HCT116 (cell line): ENCODE measurements at regions not wholly inside any gene's neighbourhood (a gene's known extent, or its start where the extent isn't known, plus 50 kb on each side); places are given as distances from the start of the nearest gene placed in this dataset.
A peak's percentile ranks its signal among the peaks of the same experiment; 100 is the strongest.

Source experiments
- ATAC-seq: fragments of 200-7000 bp; cut with Tn5 transposase; 2 replicates; pipeline ENCODE4 v1.9.1; 2020; ENCODE audit warnings: mild to moderate bottlenecking, moderate library complexity
- BruUV-seq: library from RNA; stranded (reverse); fragments of 400-500 nt; replicated peaks from 2 replicates; lab custom pipeline; 2021; lab: Mats Ljungman, UMichigan
- CTCF ChIA-PET: fragments of 300-600 bp; sonication (Branson Sonifier 250); formaldehyde crosslinking; loops from one replicate; lab custom pipeline; 2021; ENCODE audit warnings: antibody characterized with exemption; lab: Charles Lee
- POLR2A ChIA-PET: fragments of 300-600, 350-600 bp; sonication (Branson Sonifier 250); formaldehyde crosslinking; loops from one replicate; lab custom pipeline; 2021; ENCODE audit warnings: antibody characterized with exemption; lab: Charles Lee
- RAD21 ChIA-PET, 2 experiments: fragments of 300-600 bp; sonication (Branson Sonifier 250); formaldehyde crosslinking; loops; one replicate each; lab custom pipeline; 2023; ENCODE audit warnings: low total read pairs in 2 of 2; ENCODE audit not compliant: uncharacterized antibody in 2 of 2, unreplicated experiment in 2 of 2, low non-redundant PET in 1 of 2; lab: Charles Lee
- DNase-seq: peaks from one replicate; pipeline ENCODE4 v3.0.0-alpha.2; 2010; ENCODE audit warnings: low read depth, low spot score
- H2AFZ ChIP-seq: fragments of 200-600 bp; shearing (Covaris generic), sonication (generic); 2 replicates; pipeline ENCODE4 v1.6.1; 2017; ENCODE audit warnings: low read depth, mixed run types, mixed read lengths, antibody characterized with exemption, low read length; ENCODE audit not compliant: poor library complexity, severe bottlenecking
- H3K27ac ChIP-seq: 2 replicates; pipeline ENCODE4 v1.5.1; 2012; ENCODE audit warnings: low read depth, low read length
- H3K27me3 ChIP-seq: fragments of 200-600 bp; sonication (generic); 2 replicates; pipeline ENCODE4 v1.6.1; 2016; ENCODE audit warnings: mixed run types, low read length, mixed read lengths; ENCODE audit not compliant: insufficient read depth
- H3K36me3 ChIP-seq, 2 experiments: fragments of 200-500 bp in 1 of 2; fragments of 200-600 bp in 1 of 2; sonication (Bioruptor generic) in 1 of 2; sonication (generic) in 1 of 2; 2 replicates each; pipeline versions ENCODE4 v1.5.1 to v1.6.1; 2014 to 2016; ENCODE audit warnings: low read length in 2 of 2, inconsistent platforms in 1 of 2, mixed read lengths in 1 of 2, mixed run types in 1 of 2; ENCODE audit not compliant: insufficient read depth in 2 of 2, control insufficient read depth in 1 of 2
- H3K4me1 ChIP-seq, 2 experiments: fragments of 200-600 bp in 1 of 2; sonication (generic) in 1 of 2; 2 replicates each; pipeline versions ENCODE4 v1.5.1 to v1.6.1; 2012 to 2017; ENCODE audit warnings: low read length in 2 of 2, inconsistent platforms in 1 of 2, mild to moderate bottlenecking in 1 of 2, mixed read lengths in 1 of 2, mixed run types in 1 of 2, moderate library complexity in 1 of 2; ENCODE audit not compliant: insufficient read depth in 2 of 2, control insufficient read depth in 1 of 2
- H3K4me2 ChIP-seq: fragments of 200-600 bp; sonication (generic); 2 replicates; pipeline ENCODE4 v1.6.1; 2017; ENCODE audit warnings: mixed run types, low read length, mixed read lengths
- H3K4me3 ChIP-seq, 2 experiments: fragments of 200-600 bp in 1 of 2; sonication (generic) in 1 of 2; replicated peaks in 1 of 2; 2 replicates each; pipeline ENCODE4 v1.5.1; 2011 to 2016; ENCODE audit warnings: low read length in 2 of 2, control low read depth in 1 of 2, low read depth in 1 of 2, mild to moderate bottlenecking in 1 of 2, mixed read lengths in 1 of 2, mixed run types in 1 of 2
- H3K79me2 ChIP-seq: fragments of 200-600 bp; sonication (generic); 2 replicates; pipeline ENCODE4 v1.6.1; 2017; ENCODE audit warnings: mild to moderate bottlenecking, mixed run types, low read length, moderate library complexity, mixed read lengths; ENCODE audit not compliant: insufficient read depth
- H3K9ac ChIP-seq: fragments of 200-600 bp; sonication (generic); 2 replicates; pipeline ENCODE4 v1.6.1; 2016; ENCODE audit warnings: low read length, mixed read lengths
- H3K9me2 ChIP-seq: fragments of 200-600 bp; sonication (generic), shearing (Covaris generic); 2 replicates; pipeline ENCODE4 v1.6.1; 2017; ENCODE audit warnings: mixed run types, mild to moderate bottlenecking, moderate library complexity; ENCODE audit not compliant: insufficient read depth
- H3K9me3 ChIP-seq, 2 experiments: fragments of 200-500 bp in 1 of 2; fragments of 200-600 bp in 1 of 2; sonication (Bioruptor generic) in 1 of 2; sonication (generic) in 1 of 2; 2 replicates each; pipeline ENCODE4 v1.6.1; 2014 to 2017; ENCODE audit warnings: low read length in 2 of 2, mixed read lengths in 2 of 2, inconsistent platforms in 1 of 2, low read depth in 1 of 2, mild to moderate bottlenecking in 1 of 2, mixed run types in 1 of 2, moderate library complexity in 1 of 2; ENCODE audit not compliant: control insufficient read depth in 1 of 2, insufficient read depth in 1 of 2
- H4K20me1 ChIP-seq: fragments of 200-600 bp; sonication (generic), shearing (Covaris generic); 2 replicates; pipeline ENCODE4 v1.6.1; 2017; ENCODE audit warnings: mixed run types, mild to moderate bottlenecking, moderate library complexity; ENCODE audit not compliant: insufficient read depth
- ATF3 ChIP-seq: IDR thresholded peaks from 2 replicates; pipeline ENCODE4 v1.6.1; 2012
- CBX3 ChIP-seq: IDR thresholded peaks from 2 replicates; pipeline ENCODE4 v1.6.1; 2012; ENCODE audit warnings: low read depth
- EGR1 ChIP-seq: IDR thresholded peaks from 2 replicates; pipeline ENCODE4 v1.6.1; 2012; ENCODE audit warnings: low read depth
- ELF1 ChIP-seq: IDR thresholded peaks from 2 replicates; pipeline ENCODE4 v1.6.1; 2012; ENCODE audit warnings: low read depth, borderline replicate concordance
- EZH2 ChIP-seq: fragments of 200-600 bp; sonication (generic); IDR thresholded peaks from 2 replicates; pipeline ENCODE4 v1.6.1; 2017; ENCODE audit warnings: antibody characterized with exemption, mixed run types
- FOSL1 ChIP-seq: IDR thresholded peaks from 2 replicates; pipeline ENCODE4 v1.6.1; 2012; ENCODE audit warnings: low read depth
- JUND ChIP-seq: IDR thresholded peaks from 2 replicates; pipeline ENCODE4 v1.6.1; 2012
- POLR2A ChIP-seq: IDR thresholded peaks from 2 replicates; pipeline ENCODE4 v1.7.0; 2011; ENCODE audit warnings: borderline replicate concordance; ENCODE audit not compliant: insufficient read depth, insufficient read length; ENCODE audit errors: extremely low read depth
- POLR2AphosphoS5 ChIP-seq: IDR thresholded peaks from 2 replicates; pipeline ENCODE4 v1.6.1; 2011; ENCODE audit warnings: mild to moderate bottlenecking, low read depth, low read length, moderate library complexity
- RAD21 ChIP-seq: IDR thresholded peaks from 2 replicates; pipeline ENCODE4 v1.6.1; 2012; ENCODE audit warnings: low read depth, mild to moderate bottlenecking
- REST ChIP-seq: IDR thresholded peaks from 2 replicates; pipeline ENCODE4 v1.6.1; 2012; ENCODE audit warnings: low read depth
- SIN3A ChIP-seq: IDR thresholded peaks from 2 replicates; pipeline ENCODE4 v1.6.1; 2012; ENCODE audit warnings: low read depth
- SP1 ChIP-seq: IDR thresholded peaks from 2 replicates; pipeline ENCODE4 v1.6.1; 2012; ENCODE audit warnings: low read depth
- SRF ChIP-seq: IDR thresholded peaks from 2 replicates; pipeline ENCODE4 v1.6.1; 2012; ENCODE audit warnings: low read depth
- TCF7L2 ChIP-seq: IDR thresholded peaks from 2 replicates; pipeline ENCODE4 v1.7.0; 2011; ENCODE audit warnings: borderline replicate concordance, inconsistent platforms; ENCODE audit not compliant: insufficient read depth, insufficient read length; ENCODE audit errors: extremely low read depth
- YY1 ChIP-seq: IDR thresholded peaks from 2 replicates; pipeline ENCODE4 v1.6.1; 2011; ENCODE audit warnings: low read length, low read depth, moderate library complexity, mild to moderate bottlenecking; ENCODE audit not compliant: insufficient replicate concordance; ENCODE audit errors: extremely low read depth
- ZBTB33 ChIP-seq: IDR thresholded peaks from 2 replicates; pipeline ENCODE4 v1.6.1; 2011; ENCODE audit warnings: mild to moderate bottlenecking, low read length, moderate library complexity; ENCODE audit not compliant: insufficient replicate concordance; ENCODE audit errors: extremely low read depth
- ZFX ChIP-seq: fragments of 450-650 bp; IDR thresholded peaks from 2 replicates; pipeline ENCODE4 v1.6.1; 2017
- ZNF274 ChIP-seq: fragments of 200-500 bp; sonication (Bioruptor generic); IDR thresholded peaks from 2 replicates; pipeline ENCODE4 v1.6.1; 2014; ENCODE audit warnings: mild to moderate bottlenecking, low read depth, low read length, inconsistent platforms
- intact Hi-C: fragments of 100-400 bp; cut with micrococcal nuclease; formaldehyde crosslinking; loops from 2 replicates; pipeline ENCODE4 v1.10.0; 2022

GRCh38 chr11:86193297-86194095 lies 51.1 kb upstream of the EED start:
- Histone ChIP-seq H3K9ac (peak overlapping the region; percentile 3; the same call in 1 of the 2 replicates), H4K20me1 (no peaks in the 10 kb centered on the region), H3K4me2 (peak overlapping the region; percentile 62), H3K9me3 (no peaks in the 10 kb centered on the region), H3K79me2 (no peaks in the 10 kb centered on the region), H3K36me3 (no peaks in the 10 kb centered on the region), H3K27ac (no peak overlapping the region), H3K9me2 (no peaks in the 10 kb centered on the region), H3K4me1 (peaks cover 4 to 22% of the 10 kb centered on the region in 2 experiments; a peak in 3 of 4 replicates), H3K27me3 (no peaks in the 10 kb centered on the region), H3K4me3 (peak overlapping the region; percentile 20 to 32; a peak in 3 of 4 replicates), H2AFZ (peak overlapping the region; percentile 84)
- RAD21 ChIA-PET, result interaction anchor here (1.2 to 1.8 kb wide), 2 partner anchors 152 kb away, joined by 4 to 5 read pairs; no protein-coding TSS in a partner anchor
- POLR2A ChIA-PET, result interaction anchor here (1.4 to 1.5 kb wide), 2 partner anchors 9 to 124 kb away, joined by 4 to 7 read pairs; partner anchors contain the start of gene PICALM
- intact Hi-C loops, result loop anchor here (1.0 to 10.0 kb wide), 2 partner anchors 151 to 589 kb away; no protein-coding TSS in a partner anchor
- BruUV-seq, result no TSS peak
- DNase-seq, result peak; percentile 86
- CTCF ChIA-PET, result interaction anchor here (0.6 to 4.6 kb wide), 28 partner anchors 9 to 546 kb away, joined by 3 to 36 read pairs (median 4); partner anchors contain the start of genes CCDC83, PICALM and TMEM126A
- ATAC-seq, result peak; percentile 100
- TF ChIP-seq ZNF274 (no peak), CBX3 (peak; percentile 54; the same call in 1 of the 2 replicates), SIN3A (no peak), POLR2AphosphoS5 (peak; percentile 17; the same call in 1 of the 2 replicates), SP1 (peak; percentile 52), ATF3 (no peak), EGR1 (0 out of 2 replicates have a peak, but pooled peaks have one; percentile 16), FOSL1 (no peak), REST (no peak), ELF1 (no peak), RAD21 (peak; percentile 86), TCF7L2 (peak; percentile 89), POLR2A (no peak), SRF (no peak), ZFX (no peak), YY1 (peak; percentile 22), JUND (no peak), ZBTB33 (no peak), EZH2 (no peak)
